Fibroblast of gingiva (primary cell): ENCODE measurements at regions not wholly inside any gene's neighbourhood (a gene's known extent, or its start where the extent isn't known, plus 50 kb on each side); places are given as distances from the start of the nearest gene placed in this dataset.
"Not testable (repeated sequence)": the region's sequence is repeated elsewhere in the genome, so short reads cannot be mapped to it uniquely, and the experiment has no call there.

Source experiments
- DNase-seq: peaks from one replicate; pipeline ENCODE4 v3.0.0-alpha.2; 2011; ENCODE audit warnings: low read depth

GRCh38 chr11:86145439-86146156 lies 76.7 kb upstream of the PICALM start:
- DNase-seq: no peak

- no peak for DNase-seq
Measured at GRCh38 chr11:86144846-86145245, 76.0 kb upstream of the PICALM start.

- DNase-seq: not testable (repeated sequence)
Measured at GRCh38 chr11:86144087-86144486, 75.2 kb upstream of the PICALM start.

- DNase-seq: no peak
Measured at GRCh38 chr11:86143087-86144030, 74.5 kb upstream of the PICALM start.

GRCh38 chr11:86142170-86142569 lies 73.3 kb upstream of the PICALM start:
- no peak for DNase-seq

- no peak for DNase-seq
Measured at GRCh38 chr11:86141727-86142126, 72.8 kb upstream of the PICALM start.

GRCh38 chr11:86140334-86140990 lies 71.6 kb upstream of the PICALM start:
- no peak for DNase-seq

GRCh38 chr11:86138958-86139357 lies 70.1 kb upstream of the PICALM start:
- peak; percentile 63 for DNase-seq

GRCh38 chr11:86136538-86136937 lies 67.7 kb upstream of the PICALM start:
- DNase-seq: no peak

- DNase-seq: no peak
Measured at GRCh38 chr11:86135319-86135714, 66.4 kb upstream of the PICALM start.

- no peak for DNase-seq
Measured at GRCh38 chr11:86134580-86135318, 65.9 kb upstream of the PICALM start.

- DNase-seq: no peak
Measured at GRCh38 chr11:86132667-86133249, 63.9 kb upstream of the PICALM start.

GRCh38 chr11:86129740-86130540 lies 61.1 kb upstream of the PICALM start:
- DNase-seq: no peak

GRCh38 chr11:86128914-86129313 lies 60.0 kb upstream of the PICALM start:
- DNase-seq: no peak

GRCh38 chr11:86126862-86127261 lies 58.0 kb upstream of the PICALM start:
- no peak for DNase-seq

GRCh38 chr11:86124251-86125233 lies 55.7 kb upstream of the PICALM start:
- DNase-seq: no peak

GRCh38 chr11:86122773-86123172 lies 53.9 kb upstream of the PICALM start:
- no peak for DNase-seq

- DNase-seq: no peak
Measured at GRCh38 chr11:86120807-86121206, 51.9 kb upstream of the PICALM start.

- DNase-seq: no peak
Measured at GRCh38 chr11:86119906-86120305, 51.0 kb upstream of the PICALM start.
